WTC11 (cell line): ENCODE measurements at regions not wholly inside any gene's neighbourhood (a gene's known extent, or its start where the extent isn't known, plus 50 kb on each side); places are given as distances from the start of the nearest gene placed in this dataset.

Experiments
- ATAC-seq: fragments of 200-7000 bp; cut with Tn5 transposase; 2 replicates; pipeline ENCODE4 v1.10.0; 2021; ENCODE audit warnings: mild to moderate bottlenecking, moderate library complexity
- CTCF ChIA-PET: fragments of 300-600 bp; sonication (Branson Sonifier 250); formaldehyde crosslinking; loops from one replicate; lab custom pipeline; 2021; ENCODE audit warnings: antibody characterized with exemption; lab: Charles Lee
- POLR2A ChIA-PET: fragments of 350-600 bp; sonication (Branson Sonifier 250); formaldehyde crosslinking; loops from one replicate; lab custom pipeline; 2021; ENCODE audit warnings: antibody characterized with exemption; lab: Charles Lee
- DNase-seq: peaks from one replicate; pipeline ENCODE4 v3.0.0; 2021; ENCODE audit warnings: low spot score
- H3K27ac Mint-ChIP-seq: 2 replicates; pipeline ENCODE4 v1.8.0; 2021; ENCODE audit warnings: mixed read lengths
- H3K27me3 Mint-ChIP-seq: 2 replicates; pipeline ENCODE4 v1.8.0; 2021; ENCODE audit warnings: low read depth, mild to moderate bottlenecking, moderate library complexity, mixed read lengths
- H3K36me3 Mint-ChIP-seq: 2 replicates; pipeline ENCODE4 v1.8.0; 2021; ENCODE audit warnings: mixed read lengths
- H3K4me1 Mint-ChIP-seq: 2 replicates; pipeline ENCODE4 v1.8.0; 2022; ENCODE audit warnings: mixed read lengths
- H3K4me3 Mint-ChIP-seq: 2 replicates; pipeline ENCODE4 v1.8.0; 2021; ENCODE audit warnings: mild to moderate bottlenecking, moderate library complexity, mixed read lengths
- H3K9me3 Mint-ChIP-seq: 2 replicates; pipeline ENCODE4 v1.8.0; 2021; ENCODE audit warnings: mixed read lengths
- CBFB ChIP-seq: sonication (generic); formaldehyde crosslinking; IDR thresholded peaks from 2 replicates; pipeline ENCODE4 v1.8.1; 2022; ENCODE audit warnings: mild to moderate bottlenecking, low read depth, missing genetic modification reagents
- CREM ChIP-seq: sonication (generic); formaldehyde crosslinking; IDR thresholded peaks from 2 replicates; pipeline ENCODE4 v1.8.1; 2022; ENCODE audit warnings: mild to moderate bottlenecking, missing genetic modification reagents, moderate library complexity
- E2F5 ChIP-seq: sonication (generic); formaldehyde crosslinking; IDR thresholded peaks from 2 replicates; pipeline ENCODE4 v1.8.1; 2022; ENCODE audit warnings: mild to moderate bottlenecking, moderate library complexity, missing genetic modification reagents
- ELF4 ChIP-seq: sonication (generic); formaldehyde crosslinking; IDR thresholded peaks from 2 replicates; pipeline ENCODE4 v1.8.1; 2022; ENCODE audit warnings: low read depth, mild to moderate bottlenecking, moderate library complexity, missing genetic modification reagents
- ERG ChIP-seq: fragments of 250-450 bp; sonication (Bioruptor Pico); IDR thresholded peaks from 2 replicates; pipeline ENCODE4 v1.8.0; 2021; ENCODE audit warnings: mild to moderate bottlenecking
- ESRRA ChIP-seq: sonication (generic); formaldehyde crosslinking; IDR thresholded peaks from 2 replicates; pipeline ENCODE4 v1.8.1; 2022; ENCODE audit warnings: mild to moderate bottlenecking, missing genetic modification reagents, borderline replicate concordance
- FOXJ3 ChIP-seq: sonication (generic); formaldehyde crosslinking; IDR thresholded peaks from 2 replicates; pipeline ENCODE4 v1.9.0; 2021; ENCODE audit warnings: missing genetic modification reagents, mild to moderate bottlenecking, borderline replicate concordance
- FOXP1 ChIP-seq: sonication (generic); formaldehyde crosslinking; IDR thresholded peaks from 2 replicates; pipeline ENCODE4 v1.8.0; 2022; ENCODE audit warnings: missing genetic modification reagents, mild to moderate bottlenecking, moderate library complexity, borderline replicate concordance
- GRHL2 ChIP-seq: fragments of 250-450 bp; sonication (Bioruptor Pico); IDR thresholded peaks from 2 replicates; pipeline ENCODE4 v1.8.0; 2022; ENCODE audit warnings: mild to moderate bottlenecking, moderate library complexity; ENCODE audit not compliant: insufficient replicate concordance, severe bottlenecking
- HMGXB4 ChIP-seq: sonication (generic); formaldehyde crosslinking; IDR thresholded peaks from 2 replicates; pipeline ENCODE4 v1.8.1; 2023; ENCODE audit warnings: mild to moderate bottlenecking, moderate library complexity, missing genetic modification reagents
- KAT7 ChIP-seq: sonication (generic); formaldehyde crosslinking; IDR thresholded peaks from 2 replicates; pipeline ENCODE4 v1.8.1; 2023; ENCODE audit warnings: missing genetic modification reagents, mild to moderate bottlenecking, borderline replicate concordance
- MYBL2 ChIP-seq: sonication (generic); formaldehyde crosslinking; IDR thresholded peaks from 2 replicates; pipeline ENCODE4 v1.8.1; 2023; ENCODE audit warnings: mild to moderate bottlenecking, moderate library complexity, missing genetic modification reagents
- NR2C2 ChIP-seq: sonication (generic); formaldehyde crosslinking; IDR thresholded peaks from 2 replicates; pipeline ENCODE4 v1.8.0; 2022; ENCODE audit warnings: mild to moderate bottlenecking, missing genetic modification reagents
- NR3C1 ChIP-seq: sonication (generic); formaldehyde crosslinking; conservative IDR thresholded peaks from 2 replicates; pipeline ENCODE4 v1.8.1; 2023; ENCODE audit warnings: low read depth, mild to moderate bottlenecking, missing genetic modification reagents
- OVOL2 ChIP-seq: fragments of 250-450 bp; sonication (Bioruptor Pico); IDR thresholded peaks from 2 replicates; pipeline ENCODE4 v1.9.0; 2021; ENCODE audit warnings: mild to moderate bottlenecking, borderline replicate concordance
- SP1 ChIP-seq: sonication (generic); formaldehyde crosslinking; conservative IDR thresholded peaks from 2 replicates; pipeline ENCODE4 v1.8.1; 2022; ENCODE audit warnings: missing genetic modification reagents
- TEAD1 ChIP-seq: sonication (generic); formaldehyde crosslinking; IDR thresholded peaks from 2 replicates; pipeline ENCODE4 v1.8.0; 2022; ENCODE audit warnings: mild to moderate bottlenecking, missing genetic modification reagents
- TEAD4 ChIP-seq: sonication (generic); formaldehyde crosslinking; IDR thresholded peaks from 2 replicates; pipeline ENCODE4 v1.8.0; 2022; ENCODE audit warnings: mild to moderate bottlenecking, missing genetic modification reagents
- ZBTB21 ChIP-seq: sonication (generic); formaldehyde crosslinking; IDR thresholded peaks from 2 replicates; pipeline ENCODE4 v1.8.1; 2023; ENCODE audit warnings: mild to moderate bottlenecking, missing genetic modification reagents, borderline replicate concordance
- ZNF396 ChIP-seq: fragments of 250-450 bp; sonication (Bioruptor Pico); IDR thresholded peaks from 2 replicates; pipeline ENCODE4 v1.8.0; 2021; ENCODE audit warnings: mild to moderate bottlenecking, moderate library complexity, borderline replicate concordance
- ZNF416 ChIP-seq: fragments of 250-450 bp; sonication (Bioruptor Pico); IDR thresholded peaks from 2 replicates; pipeline ENCODE4 v1.9.0; 2021; ENCODE audit warnings: mild to moderate bottlenecking, inconsistent platforms
- TF ChIP-seq, protein P1 (sequence below): sonication (generic); formaldehyde crosslinking; IDR thresholded peaks from 2 replicates; pipeline ENCODE4 v1.8.0; 2023; ENCODE audit warnings: missing genetic modification reagents
- TF ChIP-seq, protein P2 (sequence below): fragments of 250-450 bp; sonication (Bioruptor Pico); IDR thresholded peaks from 2 replicates; pipeline ENCODE4 v2.1.2; 2022; ENCODE audit warnings: mild to moderate bottlenecking, moderate library complexity

- TF ChIP-seq CBFB (CRISPR knock-in tag) (no peak), OVOL2 (CRISPR knock-in tag) (no peak)
- TF ChIP-seq, protein P1, sequence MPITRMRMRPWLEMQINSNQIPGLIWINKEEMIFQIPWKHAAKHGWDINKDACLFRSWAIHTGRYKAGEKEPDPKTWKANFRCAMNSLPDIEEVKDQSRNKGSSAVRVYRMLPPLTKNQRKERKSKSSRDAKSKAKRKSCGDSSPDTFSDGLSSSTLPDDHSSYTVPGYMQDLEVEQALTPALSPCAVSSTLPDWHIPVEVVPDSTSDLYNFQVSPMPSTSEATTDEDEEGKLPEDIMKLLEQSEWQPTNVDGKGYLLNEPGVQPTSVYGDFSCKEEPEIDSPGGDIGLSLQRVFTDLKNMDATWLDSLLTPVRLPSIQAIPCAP (CRISPR knock-in tag), result no peak
- TF ChIP-seq, all 79 proteins: peak for 0
Measured at GRCh38 chr11:82194521-82194920, 539.1 kb downstream of the FAM181B start (continued).

GRCh38 chr11:82191695-82192094 is 542.0 kb downstream of the FAM181B start:
- H3K4me1 Mint-ChIP-seq, result no peaks in the 10 kb centered on the region
- CTCF ChIA-PET, result no interaction called here
- POLR2A ChIA-PET, result no interaction called here
- H3K36me3 Mint-ChIP-seq, result no peaks in the 10 kb centered on the region
- no peak for ATAC-seq
- no peak overlapping the region for H3K4me3 Mint-ChIP-seq
- H3K27me3 Mint-ChIP-seq, result no peaks in the 10 kb centered on the region
- H3K9me3 Mint-ChIP-seq, result no peaks in the 10 kb centered on the region
- TF ChIP-seq ELF4 (CRISPR knock-in tag) (no peak), NR3C1 (no peak)
- DNase-seq, result no peak
- H3K27ac Mint-ChIP-seq, result no peak overlapping the region

DNA sequence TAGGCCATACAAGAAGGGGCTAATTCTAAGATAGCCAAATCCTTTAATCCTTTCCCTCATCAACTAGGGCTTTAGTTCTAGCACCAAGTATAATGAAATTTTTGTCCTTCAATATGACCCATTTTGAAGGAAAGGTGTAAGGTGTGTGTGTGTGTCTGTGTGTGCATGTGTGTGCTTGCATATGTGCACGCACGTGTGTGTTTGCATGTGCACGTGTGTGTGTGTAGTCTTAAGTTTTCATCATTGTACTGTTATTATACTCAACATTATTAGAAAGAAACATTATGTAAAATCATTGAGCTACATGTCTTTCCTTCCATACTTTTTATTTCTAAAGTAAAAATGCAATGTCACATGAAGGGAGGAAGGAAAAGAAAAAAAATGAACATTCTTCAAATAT is 547.7 kb downstream of the FAM181B start:
- ChIA-PET CTCF (no interaction called here), POLR2A (no interaction called here)
- no peak overlapping the region for H3K27ac Mint-ChIP-seq
- no peak for DNase-seq
- no peaks in the 10 kb centered on the region for H3K4me1 Mint-ChIP-seq
- H3K4me3 Mint-ChIP-seq, result no peak overlapping the region
- H3K27me3 Mint-ChIP-seq, result no peaks in the 10 kb centered on the region
- no peak for TF ChIP-seq GRHL2 (CRISPR knock-in tag)
- TF ChIP-seq SP1, result no peak
- no peak for TF ChIP-seq ERG (CRISPR knock-in tag)
- TF ChIP-seq KAT7 (CRISPR knock-in tag), result no peak
- no peak for TF ChIP-seq ZNF396 (CRISPR knock-in tag)
- no peak for TF ChIP-seq NR2C2
- no peak for TF ChIP-seq ELF4 (CRISPR knock-in tag)
- TF ChIP-seq ZNF416 (CRISPR knock-in tag), result no peak
- TF ChIP-seq HMGXB4 (CRISPR knock-in tag), result no peak
- no peak for TF ChIP-seq FOXJ3 (CRISPR knock-in tag)
- TF ChIP-seq, protein P2, sequence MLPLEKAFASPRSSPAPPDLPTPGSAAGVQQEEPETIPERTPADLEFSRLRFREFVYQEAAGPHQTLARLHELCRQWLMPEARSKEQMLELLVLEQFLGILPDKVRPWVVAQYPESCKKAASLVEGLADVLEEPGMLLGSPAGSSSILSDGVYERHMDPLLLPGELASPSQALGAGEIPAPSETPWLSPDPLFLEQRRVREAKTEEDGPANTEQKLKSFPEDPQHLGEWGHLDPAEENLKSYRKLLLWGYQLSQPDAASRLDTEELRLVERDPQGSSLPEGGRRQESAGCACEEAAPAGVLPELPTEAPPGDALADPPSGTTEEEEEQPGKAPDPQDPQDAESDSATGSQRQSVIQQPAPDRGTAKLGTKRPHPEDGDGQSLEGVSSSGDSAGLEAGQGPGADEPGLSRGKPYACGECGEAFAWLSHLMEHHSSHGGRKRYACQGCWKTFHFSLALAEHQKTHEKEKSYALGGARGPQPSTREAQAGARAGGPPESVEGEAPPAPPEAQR (CRISPR knock-in tag), result no peak
- no peak for TF ChIP-seq ZBTB21
- no peak for TF ChIP-seq CREM (CRISPR knock-in tag)
- TF ChIP-seq MYBL2 (CRISPR knock-in tag), result no peak
- TF ChIP-seq TEAD1 (CRISPR knock-in tag), result no peak
- TF ChIP-seq ESRRA (CRISPR knock-in tag), result no peak
- TF ChIP-seq E2F5, result no peak
- TF ChIP-seq FOXP1 (CRISPR knock-in tag), result no peak
- no peak for TF ChIP-seq TEAD4
- ATAC-seq, result no peak
- H3K9me3 Mint-ChIP-seq, result peaks cover 6% of the 10 kb centered on the region; the same call in 1 of the 2 replicates
- H3K36me3 Mint-ChIP-seq, result peaks cover 2% of the 10 kb centered on the region
